WTC11 (cell line): ENCODE measurements at regions not wholly inside any gene's neighbourhood (a gene's known extent, or its start where the extent isn't known, plus 50 kb on each side); places are given as distances from the start of the nearest gene placed in this dataset.

ENCODE experiments used
- ATAC-seq: fragments of 200-7000 bp; cut with Tn5 transposase; 2 replicates; pipeline ENCODE4 v1.10.0; 2021; ENCODE audit warnings: mild to moderate bottlenecking, moderate library complexity
- CTCF ChIA-PET: fragments of 300-600 bp; sonication (Branson Sonifier 250); formaldehyde crosslinking; loops from one replicate; lab custom pipeline; 2021; ENCODE audit warnings: antibody characterized with exemption; lab: Charles Lee
- POLR2A ChIA-PET: fragments of 350-600 bp; sonication (Branson Sonifier 250); formaldehyde crosslinking; loops from one replicate; lab custom pipeline; 2021; ENCODE audit warnings: antibody characterized with exemption; lab: Charles Lee
- DNase-seq: peaks from one replicate; pipeline ENCODE4 v3.0.0; 2021; ENCODE audit warnings: low spot score
- H3K27ac Mint-ChIP-seq: 2 replicates; pipeline ENCODE4 v1.8.0; 2021; ENCODE audit warnings: mixed read lengths
- H3K27me3 Mint-ChIP-seq: 2 replicates; pipeline ENCODE4 v1.8.0; 2021; ENCODE audit warnings: low read depth, mild to moderate bottlenecking, moderate library complexity, mixed read lengths
- H3K36me3 Mint-ChIP-seq: 2 replicates; pipeline ENCODE4 v1.8.0; 2021; ENCODE audit warnings: mixed read lengths
- H3K4me1 Mint-ChIP-seq: 2 replicates; pipeline ENCODE4 v1.8.0; 2022; ENCODE audit warnings: mixed read lengths
- H3K4me3 Mint-ChIP-seq: 2 replicates; pipeline ENCODE4 v1.8.0; 2021; ENCODE audit warnings: mild to moderate bottlenecking, moderate library complexity, mixed read lengths
- H3K9me3 Mint-ChIP-seq: 2 replicates; pipeline ENCODE4 v1.8.0; 2021; ENCODE audit warnings: mixed read lengths
- ARID4B ChIP-seq: sonication (generic); formaldehyde crosslinking; IDR thresholded peaks from 2 replicates; pipeline ENCODE4 v1.8.0; 2023; ENCODE audit warnings: missing genetic modification reagents, mild to moderate bottlenecking, borderline replicate concordance
- ATF1 ChIP-seq: sonication (generic); formaldehyde crosslinking; IDR thresholded peaks from 2 replicates; pipeline ENCODE4 v1.8.1; 2023; ENCODE audit warnings: mild to moderate bottlenecking, moderate library complexity, missing genetic modification reagents
- CTCF ChIP-seq: fragments of 200-600 bp; IDR thresholded peaks from 2 replicates; pipeline ENCODE4 v1.8.0; 2022; ENCODE audit warnings: antibody characterized with exemption
- E2F4 ChIP-seq: sonication (generic); formaldehyde crosslinking; IDR thresholded peaks from 2 replicates; pipeline ENCODE4 v1.8.1; 2022; ENCODE audit warnings: low read depth, mild to moderate bottlenecking, moderate library complexity, missing genetic modification reagents, borderline replicate concordance
- ELF4 ChIP-seq: sonication (generic); formaldehyde crosslinking; IDR thresholded peaks from 2 replicates; pipeline ENCODE4 v1.8.1; 2022; ENCODE audit warnings: low read depth, mild to moderate bottlenecking, moderate library complexity, missing genetic modification reagents
- EMX1 ChIP-seq: fragments of 250-450 bp; sonication (Bioruptor Pico); IDR thresholded peaks from 2 replicates; pipeline ENCODE4 v1.8.0; 2021; ENCODE audit warnings: mild to moderate bottlenecking
- JAZF1 ChIP-seq: fragments of 250-450 bp; sonication (Bioruptor Pico); IDR thresholded peaks from 2 replicates; pipeline ENCODE4 v1.9.0; 2021; ENCODE audit warnings: moderate library complexity, mild to moderate bottlenecking, inconsistent platforms
- NFE2L1 ChIP-seq: sonication (generic); formaldehyde crosslinking; IDR thresholded peaks from 2 replicates; pipeline ENCODE4 v1.8.1; 2023; ENCODE audit warnings: missing genetic modification reagents
- NR3C1 ChIP-seq: sonication (generic); formaldehyde crosslinking; conservative IDR thresholded peaks from 2 replicates; pipeline ENCODE4 v1.8.1; 2023; ENCODE audit warnings: low read depth, mild to moderate bottlenecking, missing genetic modification reagents
- TEAD4 ChIP-seq: sonication (generic); formaldehyde crosslinking; IDR thresholded peaks from 2 replicates; pipeline ENCODE4 v1.8.0; 2022; ENCODE audit warnings: mild to moderate bottlenecking, missing genetic modification reagents
- ZBTB21 ChIP-seq: sonication (generic); formaldehyde crosslinking; IDR thresholded peaks from 2 replicates; pipeline ENCODE4 v1.8.1; 2023; ENCODE audit warnings: mild to moderate bottlenecking, missing genetic modification reagents, borderline replicate concordance
- ZMAT4 ChIP-seq: fragments of 250-450 bp; sonication (Bioruptor Pico); IDR thresholded peaks from 2 replicates; pipeline ENCODE4 v1.9.0; 2021; ENCODE audit warnings: mild to moderate bottlenecking
- ZNF121 ChIP-seq: sonication (generic); formaldehyde crosslinking; IDR thresholded peaks from 2 replicates; pipeline ENCODE4 v1.8.0; 2023; ENCODE audit warnings: missing genetic modification reagents
- ZNF281 ChIP-seq: sonication (generic); formaldehyde crosslinking; IDR thresholded peaks from 2 replicates; pipeline ENCODE4 v1.8.0; 2023; ENCODE audit warnings: mild to moderate bottlenecking, missing genetic modification reagents
- ZNF425 ChIP-seq: fragments of 250-450 bp; sonication (Bioruptor Pico); conservative IDR thresholded peaks from 2 replicates; pipeline ENCODE4 v1.9.0; 2021; ENCODE audit warnings: mild to moderate bottlenecking

- H3K4me1 Mint-ChIP-seq, result peaks cover 10% of the 10 kb centered on the region
- ChIA-PET CTCF (interaction anchor here (1.8 to 4.8 kb wide), 4 partner anchors 27 to 446 kb away, joined by 4 to 57 read pairs (median 18); no protein-coding TSS in a partner anchor), POLR2A (no interaction called here)
- H3K36me3 Mint-ChIP-seq, result no peaks in the 10 kb centered on the region
- DNase-seq (no peak), ATAC-seq (no peak)
- no peak overlapping the region for H3K27ac Mint-ChIP-seq
- peaks cover 6% of the 10 kb centered on the region for H3K9me3 Mint-ChIP-seq
- H3K4me3 Mint-ChIP-seq, result no peak overlapping the region
- no peaks in the 10 kb centered on the region for H3K27me3 Mint-ChIP-seq
- TF ChIP-seq NR3C1 (CRISPR knock-in tag), result no peak
- no peak for TF ChIP-seq ELF4 (CRISPR knock-in tag)
- no peak for TF ChIP-seq E2F4 (CRISPR knock-in tag)
- no peak for TF ChIP-seq TEAD4 (CRISPR knock-in tag)
Observed at GRCh38 chr16:86071611-86072240, 172.8 kb downstream of the IRF8 start.

- H3K27me3 Mint-ChIP-seq, result no peaks in the 10 kb centered on the region
- no peak overlapping the region for H3K27ac Mint-ChIP-seq
- ChIA-PET CTCF (interaction anchor here (0.5 to 4.8 kb wide), 49 partner anchors 9 to 692 kb away, joined by 3 to 57 read pairs (median 4); no protein-coding TSS in a partner anchor), POLR2A (interaction anchor here (0.6 to 0.7 kb wide), 2 partner anchors 225 to 297 kb away, joined by 4 to 7 read pairs; no protein-coding TSS in a partner anchor)
- peak; percentile 78 for DNase-seq
- no peaks in the 10 kb centered on the region for H3K36me3 Mint-ChIP-seq
- TF ChIP-seq CTCF (peak; percentile 58), ATF1 (CRISPR knock-in tag) (no peak)
- H3K9me3 Mint-ChIP-seq, result peaks cover 6% of the 10 kb centered on the region
- H3K4me3 Mint-ChIP-seq, result no peak overlapping the region
- H3K4me1 Mint-ChIP-seq, result peaks cover 10% of the 10 kb centered on the region
- ATAC-seq, result peak; percentile 75
Observed at GRCh38 chr16:86072328-86073102, 173.6 kb downstream of the IRF8 start.

GRCh38 chr16:86073103-86073625 is 174.2 kb downstream of the IRF8 start:
- POLR2A ChIA-PET, result interaction anchor here (0.6 to 0.7 kb wide), 2 partner anchors 225 to 296 kb away, joined by 4 to 7 read pairs; no protein-coding TSS in a partner anchor
- no peaks in the 10 kb centered on the region for H3K27me3 Mint-ChIP-seq
- peak; percentile 12 for ATAC-seq
- H3K4me3 Mint-ChIP-seq, result no peak overlapping the region
- H3K9me3 Mint-ChIP-seq, result peaks cover 6% of the 10 kb centered on the region
- CTCF ChIA-PET, result interaction anchor here (0.5 to 4.8 kb wide), 51 partner anchors 9 to 691 kb away, joined by 3 to 57 read pairs (median 4); no protein-coding TSS in a partner anchor
- no peak for DNase-seq
- no peak overlapping the region for H3K27ac Mint-ChIP-seq
- H3K4me1 Mint-ChIP-seq, result peaks cover 10% of the 10 kb centered on the region
- H3K36me3 Mint-ChIP-seq, result no peaks in the 10 kb centered on the region
- TF ChIP-seq EMX1 (CRISPR knock-in tag) (no peak), JAZF1 (CRISPR knock-in tag) (no peak), ZNF281 (CRISPR knock-in tag) (no peak), ZBTB21 (CRISPR knock-in tag) (no peak), NFE2L1 (CRISPR knock-in tag) (no peak), ZMAT4 (no peak), ARID4B (CRISPR knock-in tag) (no peak), ZNF121 (no peak), ZNF425 (CRISPR knock-in tag) (no peak)
